ENCODE measurements at regions not wholly inside any gene's neighbourhood (a gene's known extent, or its start where the extent isn't known, plus 50 kb on each side); places are given as distances from the start of the nearest gene placed in this dataset.

DNA sequence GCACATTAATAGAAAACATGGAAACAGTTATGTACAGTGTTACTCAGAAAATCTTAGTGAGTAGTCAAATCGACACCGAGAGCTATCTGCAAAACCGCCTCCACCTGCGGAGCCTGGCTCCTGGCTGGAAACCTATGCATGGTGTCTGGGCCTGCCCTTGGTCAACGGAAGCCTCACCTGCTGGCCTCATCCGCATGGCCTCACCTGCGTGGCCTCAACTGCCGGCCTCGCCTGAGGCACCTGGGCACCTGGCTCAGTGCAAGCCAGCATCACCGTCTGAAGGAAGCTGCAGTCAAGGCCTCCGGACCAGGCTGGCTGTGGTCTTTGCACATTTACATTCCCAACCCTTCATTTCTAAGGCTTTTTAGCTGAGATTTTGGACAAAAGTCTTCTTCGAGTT is 352.1 kb downstream of the POM121L12 start:
- Mint-ChIP-seq H3K27me3 (ENCODE audit: low read depth) (no peaks in the 10 kb centered on the region), H3K9me3 (peaks cover 19% of the 10 kb centered on the region), H3K27ac (no peak overlapping the region), H3K4me1 (no peaks in the 10 kb centered on the region), H3K4me3 (no peak overlapping the region), H3K36me3 (no peaks in the 10 kb centered on the region)
- POLR2A ChIA-PET = no interaction called here
- TF ChIP-seq JAZF1 (CRISPR knock-in tag; IDR thresholded peaks at IDR 0.05) (no peak), TEAD4 (CRISPR knock-in tag; IDR thresholded peaks at IDR 0.05) (no peak), ZNF138 (CRISPR knock-in tag; conservative IDR thresholded peaks at IDR 0.05) (no peak), RORB (CRISPR knock-in tag; IDR thresholded peaks at IDR 0.05) (no peak), ZNF416 (CRISPR knock-in tag; IDR thresholded peaks at IDR 0.05) (no peak), NR2C2 (CRISPR knock-in tag; IDR thresholded peaks at IDR 0.05) (no peak), TP53 (CRISPR knock-in tag; IDR thresholded peaks at IDR 0.05) (no peak), ETV6 (CRISPR knock-in tag; IDR thresholded peaks at IDR 0.05) (no peak), CREM (CRISPR knock-in tag; IDR thresholded peaks at IDR 0.05) (no peak), ATF1 (CRISPR knock-in tag; IDR thresholded peaks at IDR 0.05) (no peak), SOX15 (CRISPR knock-in tag; IDR thresholded peaks at IDR 0.05) (no peak)
- TF ChIP-seq, protein P1, sequence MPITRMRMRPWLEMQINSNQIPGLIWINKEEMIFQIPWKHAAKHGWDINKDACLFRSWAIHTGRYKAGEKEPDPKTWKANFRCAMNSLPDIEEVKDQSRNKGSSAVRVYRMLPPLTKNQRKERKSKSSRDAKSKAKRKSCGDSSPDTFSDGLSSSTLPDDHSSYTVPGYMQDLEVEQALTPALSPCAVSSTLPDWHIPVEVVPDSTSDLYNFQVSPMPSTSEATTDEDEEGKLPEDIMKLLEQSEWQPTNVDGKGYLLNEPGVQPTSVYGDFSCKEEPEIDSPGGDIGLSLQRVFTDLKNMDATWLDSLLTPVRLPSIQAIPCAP (CRISPR knock-in tag; IDR thresholded peaks at IDR 0.05) = no peak
- TF ChIP-seq, protein P2, sequence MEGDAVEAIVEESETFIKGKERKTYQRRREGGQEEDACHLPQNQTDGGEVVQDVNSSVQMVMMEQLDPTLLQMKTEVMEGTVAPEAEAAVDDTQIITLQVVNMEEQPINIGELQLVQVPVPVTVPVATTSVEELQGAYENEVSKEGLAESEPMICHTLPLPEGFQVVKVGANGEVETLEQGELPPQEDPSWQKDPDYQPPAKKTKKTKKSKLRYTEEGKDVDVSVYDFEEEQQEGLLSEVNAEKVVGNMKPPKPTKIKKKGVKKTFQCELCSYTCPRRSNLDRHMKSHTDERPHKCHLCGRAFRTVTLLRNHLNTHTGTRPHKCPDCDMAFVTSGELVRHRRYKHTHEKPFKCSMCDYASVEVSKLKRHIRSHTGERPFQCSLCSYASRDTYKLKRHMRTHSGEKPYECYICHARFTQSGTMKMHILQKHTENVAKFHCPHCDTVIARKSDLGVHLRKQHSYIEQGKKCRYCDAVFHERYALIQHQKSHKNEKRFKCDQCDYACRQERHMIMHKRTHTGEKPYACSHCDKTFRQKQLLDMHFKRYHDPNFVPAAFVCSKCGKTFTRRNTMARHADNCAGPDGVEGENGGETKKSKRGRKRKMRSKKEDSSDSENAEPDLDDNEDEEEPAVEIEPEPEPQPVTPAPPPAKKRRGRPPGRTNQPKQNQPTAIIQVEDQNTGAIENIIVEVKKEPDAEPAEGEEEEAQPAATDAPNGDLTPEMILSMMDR (IDR thresholded peaks at IDR 0.05) = no peak
- TF ChIP-seq, protein P3, sequence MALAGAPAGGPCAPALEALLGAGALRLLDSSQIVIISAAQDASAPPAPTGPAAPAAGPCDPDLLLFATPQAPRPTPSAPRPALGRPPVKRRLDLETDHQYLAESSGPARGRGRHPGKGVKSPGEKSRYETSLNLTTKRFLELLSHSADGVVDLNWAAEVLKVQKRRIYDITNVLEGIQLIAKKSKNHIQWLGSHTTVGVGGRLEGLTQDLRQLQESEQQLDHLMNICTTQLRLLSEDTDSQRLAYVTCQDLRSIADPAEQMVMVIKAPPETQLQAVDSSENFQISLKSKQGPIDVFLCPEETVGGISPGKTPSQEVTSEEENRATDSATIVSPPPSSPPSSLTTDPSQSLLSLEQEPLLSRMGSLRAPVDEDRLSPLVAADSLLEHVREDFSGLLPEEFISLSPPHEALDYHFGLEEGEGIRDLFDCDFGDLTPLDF (CRISPR knock-in tag; IDR thresholded peaks at IDR 0.05) = no peak
- TF ChIP-seq, protein P4, sequence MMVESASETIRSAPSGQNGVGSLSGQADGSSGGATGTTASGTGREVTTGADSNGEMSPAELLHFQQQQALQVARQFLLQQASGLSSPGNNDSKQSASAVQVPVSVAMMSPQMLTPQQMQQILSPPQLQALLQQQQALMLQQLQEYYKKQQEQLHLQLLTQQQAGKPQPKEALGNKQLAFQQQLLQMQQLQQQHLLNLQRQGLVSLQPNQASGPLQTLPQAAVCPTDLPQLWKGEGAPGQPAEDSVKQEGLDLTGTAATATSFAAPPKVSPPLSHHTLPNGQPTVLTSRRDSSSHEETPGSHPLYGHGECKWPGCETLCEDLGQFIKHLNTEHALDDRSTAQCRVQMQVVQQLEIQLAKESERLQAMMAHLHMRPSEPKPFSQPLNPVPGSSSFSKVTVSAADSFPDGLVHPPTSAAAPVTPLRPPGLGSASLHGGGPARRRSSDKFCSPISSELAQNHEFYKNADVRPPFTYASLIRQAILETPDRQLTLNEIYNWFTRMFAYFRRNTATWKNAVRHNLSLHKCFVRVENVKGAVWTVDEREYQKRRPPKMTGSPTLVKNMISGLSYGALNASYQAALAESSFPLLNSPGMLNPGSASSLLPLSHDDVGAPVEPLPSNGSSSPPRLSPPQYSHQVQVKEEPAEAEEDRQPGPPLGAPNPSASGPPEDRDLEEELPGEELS (CRISPR knock-in tag; IDR thresholded peaks at IDR 0.05) = no peak
- TF ChIP-seq, protein P5, sequence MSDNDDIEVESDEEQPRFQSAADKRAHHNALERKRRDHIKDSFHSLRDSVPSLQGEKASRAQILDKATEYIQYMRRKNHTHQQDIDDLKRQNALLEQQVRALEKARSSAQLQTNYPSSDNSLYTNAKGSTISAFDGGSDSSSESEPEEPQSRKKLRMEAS (CRISPR knock-in tag; IDR thresholded peaks at IDR 0.05) = no peak
- TF ChIP-seq, protein P6, sequence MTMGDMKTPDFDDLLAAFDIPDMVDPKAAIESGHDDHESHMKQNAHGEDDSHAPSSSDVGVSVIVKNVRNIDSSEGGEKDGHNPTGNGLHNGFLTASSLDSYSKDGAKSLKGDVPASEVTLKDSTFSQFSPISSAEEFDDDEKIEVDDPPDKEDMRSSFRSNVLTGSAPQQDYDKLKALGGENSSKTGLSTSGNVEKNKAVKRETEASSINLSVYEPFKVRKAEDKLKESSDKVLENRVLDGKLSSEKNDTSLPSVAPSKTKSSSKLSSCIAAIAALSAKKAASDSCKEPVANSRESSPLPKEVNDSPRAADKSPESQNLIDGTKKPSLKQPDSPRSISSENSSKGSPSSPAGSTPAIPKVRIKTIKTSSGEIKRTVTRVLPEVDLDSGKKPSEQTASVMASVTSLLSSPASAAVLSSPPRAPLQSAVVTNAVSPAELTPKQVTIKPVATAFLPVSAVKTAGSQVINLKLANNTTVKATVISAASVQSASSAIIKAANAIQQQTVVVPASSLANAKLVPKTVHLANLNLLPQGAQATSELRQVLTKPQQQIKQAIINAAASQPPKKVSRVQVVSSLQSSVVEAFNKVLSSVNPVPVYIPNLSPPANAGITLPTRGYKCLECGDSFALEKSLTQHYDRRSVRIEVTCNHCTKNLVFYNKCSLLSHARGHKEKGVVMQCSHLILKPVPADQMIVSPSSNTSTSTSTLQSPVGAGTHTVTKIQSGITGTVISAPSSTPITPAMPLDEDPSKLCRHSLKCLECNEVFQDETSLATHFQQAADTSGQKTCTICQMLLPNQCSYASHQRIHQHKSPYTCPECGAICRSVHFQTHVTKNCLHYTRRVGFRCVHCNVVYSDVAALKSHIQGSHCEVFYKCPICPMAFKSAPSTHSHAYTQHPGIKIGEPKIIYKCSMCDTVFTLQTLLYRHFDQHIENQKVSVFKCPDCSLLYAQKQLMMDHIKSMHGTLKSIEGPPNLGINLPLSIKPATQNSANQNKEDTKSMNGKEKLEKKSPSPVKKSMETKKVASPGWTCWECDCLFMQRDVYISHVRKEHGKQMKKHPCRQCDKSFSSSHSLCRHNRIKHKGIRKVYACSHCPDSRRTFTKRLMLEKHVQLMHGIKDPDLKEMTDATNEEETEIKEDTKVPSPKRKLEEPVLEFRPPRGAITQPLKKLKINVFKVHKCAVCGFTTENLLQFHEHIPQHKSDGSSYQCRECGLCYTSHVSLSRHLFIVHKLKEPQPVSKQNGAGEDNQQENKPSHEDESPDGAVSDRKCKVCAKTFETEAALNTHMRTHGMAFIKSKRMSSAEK (CRISPR knock-in tag; IDR thresholded peaks at IDR 0.05; ENCODE audit: borderline replicate concordance) = no peak
- TF ChIP-seq, protein P7, sequence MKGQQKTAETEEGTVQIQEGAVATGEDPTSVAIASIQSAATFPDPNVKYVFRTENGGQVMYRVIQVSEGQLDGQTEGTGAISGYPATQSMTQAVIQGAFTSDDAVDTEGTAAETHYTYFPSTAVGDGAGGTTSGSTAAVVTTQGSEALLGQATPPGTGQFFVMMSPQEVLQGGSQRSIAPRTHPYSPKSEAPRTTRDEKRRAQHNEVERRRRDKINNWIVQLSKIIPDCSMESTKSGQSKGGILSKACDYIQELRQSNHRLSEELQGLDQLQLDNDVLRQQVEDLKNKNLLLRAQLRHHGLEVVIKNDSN (CRISPR knock-in tag; IDR thresholded peaks at IDR 0.05) = no peak
- DNase-seq (ENCODE audit: low spot score) (no peak), ATAC-seq (no peak)
- CTCF ChIA-PET = no interaction called here

Measured in WTC11 (cell line).